Breast epithelium (tissue), 4 donors: ENCODE measurements at regions not wholly inside any gene's neighbourhood (a gene's known extent, or its start where the extent isn't known, plus 50 kb on each side); places are given as distances from the start of the nearest gene placed in this dataset.

ENCODE experiments used
- DNase-seq, 2 donors: peaks; one replicate each; pipeline ENCODE4 v3.0.0-alpha.2; 2019; ENCODE audit warnings: low spot score in 2 of 2
- H3K27ac ChIP-seq, 2 donors: fragments of 200-600 bp; sonication (generic) in 1 of 2; one replicate each; pipeline ENCODE4 v1.5.1; 2016 to 2019; ENCODE audit warnings: mild to moderate bottlenecking in 1 of 2
- H3K27me3 ChIP-seq, 2 donors: fragments of 200-600 bp; sonication (generic) in 1 of 2; one replicate each; pipeline versions ENCODE4 v1.5.1 to v1.6.0; 2017 to 2019; ENCODE audit warnings: control low read depth in 1 of 2, mild to moderate bottlenecking in 1 of 2
- H3K36me3 ChIP-seq: fragments of 200-600 bp; one replicate; pipeline ENCODE4 v1.5.1; 2019
- H3K4me1 ChIP-seq, 2 donors: fragments of 200-600 bp; sonication (generic); one replicate each; pipeline ENCODE4 v1.5.1; 2016 to 2019; ENCODE audit warnings: control low read depth in 1 of 2
- H3K4me3 ChIP-seq, 3 donors: fragments of 200-600 bp; sonication (generic); 1 replicate in 2 of 3; 2 replicates in 1 of 3; pipeline ENCODE4 v1.5.1; 2016 to 2019; ENCODE audit warnings: mild to moderate bottlenecking in 3 of 3, moderate library complexity in 2 of 3
- H3K9me3 ChIP-seq, 2 donors: fragments of 200-600 bp; sonication (generic) in 1 of 2; one replicate each; pipeline ENCODE4 v1.5.1; 2016 to 2019; ENCODE audit warnings: control low read depth in 1 of 2
- CTCF ChIP-seq, 3 donors: fragments of 450-650 bp; IDR thresholded peaks; one replicate each; pipeline ENCODE4 v1.5.1; 2016 to 2017; ENCODE audit warnings: antibody characterized with exemption in 3 of 3, mild to moderate bottlenecking in 3 of 3, moderate library complexity in 3 of 3
- POLR2A ChIP-seq: fragments of 450-650 bp; IDR thresholded peaks from one replicate; pipeline ENCODE4 v1.6.1; 2016; ENCODE audit warnings: antibody characterized with exemption, mild to moderate bottlenecking, moderate library complexity
- POLR2AphosphoS5 ChIP-seq, 3 donors: sonication (generic); formaldehyde crosslinking; IDR thresholded peaks; one replicate each; pipeline ENCODE4 v1.6.1; 2017; ENCODE audit warnings: antibody characterized with exemption in 3 of 3
- intact Hi-C: fragments of 100-400 bp; cut with DNase I; formaldehyde crosslinking; loops from one replicate; pipeline ENCODE4 v1.15.1; 2023; ENCODE audit warnings: low total_unique reads

GRCh38 chr2:41775366-41776025 is 272.3 kb upstream of the PKDCC start:
- DNase-seq, result no peak
- H3K27ac ChIP-seq, result no peak overlapping the region
- no peak for TF ChIP-seq POLR2AphosphoS5 (IDR thresholded peaks at IDR 0.05)
- no peak for TF ChIP-seq POLR2A
- no peak for TF ChIP-seq CTCF (IDR thresholded peaks at IDR 0.05)
- intact Hi-C loops, result loop anchor here (10.0 kb wide), 1 partner anchor 1861 kb away; no protein-coding TSS in a partner anchor
- no peaks in the 10 kb centered on the region for H3K36me3 ChIP-seq
- no peaks in the 10 kb centered on the region for H3K4me1 ChIP-seq
- H3K4me3 ChIP-seq, result no peak overlapping the region
- H3K9me3 ChIP-seq, result no peaks in the 10 kb centered on the region
- H3K27me3 ChIP-seq, result no peaks in the 10 kb centered on the region

GRCh38 chr2:41779888-41780287 is 267.9 kb upstream of the PKDCC start:
- TF ChIP-seq POLR2A (no peak), CTCF (IDR thresholded peaks at IDR 0.05) (no peak), POLR2AphosphoS5 (IDR thresholded peaks at IDR 0.05) (no peak)
- no peaks in the 10 kb centered on the region for H3K27me3 ChIP-seq
- no peaks in the 10 kb centered on the region for H3K9me3 ChIP-seq
- H3K36me3 ChIP-seq, result no peaks in the 10 kb centered on the region
- intact Hi-C loops, result loop anchor here (10.0 kb wide), 1 partner anchor 1865 kb away; no protein-coding TSS in a partner anchor
- H3K4me3 ChIP-seq, result no peak overlapping the region
- H3K27ac ChIP-seq, result no peak overlapping the region
- H3K4me1 ChIP-seq, result no peaks in the 10 kb centered on the region
- DNase-seq, result no peak

- Histone ChIP-seq H3K27me3 (no peaks in the 10 kb centered on the region), H3K4me3 (no peak overlapping the region), H3K36me3 (no peaks in the 10 kb centered on the region), H3K9me3 (no peaks in the 10 kb centered on the region), H3K4me1 (no peaks in the 10 kb centered on the region), H3K27ac (no peak overlapping the region)
- TF ChIP-seq CTCF (IDR thresholded peaks at IDR 0.05) (peak; percentile 48 to 79 (median 66)), POLR2AphosphoS5 (IDR thresholded peaks at IDR 0.05) (no peak), POLR2A (no peak)
- intact Hi-C loops, result no loop called here
- DNase-seq, result no peak
Measured at GRCh38 chr2:41782306-41783158, 265.3 kb upstream of the PKDCC start.

GRCh38 chr2:41784496-41784895 is 263.3 kb upstream of the PKDCC start:
- Histone ChIP-seq H3K4me3 (no peak overlapping the region), H3K27me3 (no peaks in the 10 kb centered on the region), H3K27ac (no peak overlapping the region), H3K36me3 (no peaks in the 10 kb centered on the region), H3K4me1 (no peaks in the 10 kb centered on the region), H3K9me3 (no peaks in the 10 kb centered on the region)
- DNase-seq, result no peak
- intact Hi-C loops, result no loop called here
- TF ChIP-seq POLR2AphosphoS5 (IDR thresholded peaks at IDR 0.05), result no peak
- no peak for TF ChIP-seq POLR2A
- no peak for TF ChIP-seq CTCF (IDR thresholded peaks at IDR 0.05)
